C4-2B (cell line): ENCODE measurements at regions not wholly inside any gene's neighbourhood (a gene's known extent, or its start where the extent isn't known, plus 50 kb on each side); places are given as distances from the start of the nearest gene placed in this dataset.
"Not testable (repeated sequence)": the region's sequence is repeated elsewhere in the genome, so short reads cannot be mapped to it uniquely, and the experiment has no call there.

Source experiments
- H3K27ac ChIP-seq: fragments of 450-650 bp; 2 replicates; pipeline ENCODE4 v1.5.1; 2017
- CTCF ChIP-seq: fragments of 450-650 bp; conservative IDR thresholded peaks from 2 replicates; pipeline ENCODE4 v1.5.1; 2017; ENCODE audit warnings: mild to moderate bottlenecking
- ZFX ChIP-seq: fragments of 450-650 bp; IDR thresholded peaks from 2 replicates; pipeline ENCODE4 v1.6.1; 2017

- TF ChIP-seq ZFX (no peak), CTCF (no peak)
These were observed 76.8 kb upstream of the SOX13 start for GRCh38 chr1:203996126-203996525.

GRCh38 chr1:203998571-203998970 is 74.3 kb upstream of the SOX13 start:
- H3K27ac ChIP-seq: not testable (repeated sequence)

More at GRCh38 chr1:203996126-203996525, 76.8 kb upstream of the SOX13 start:
- no peak overlapping the region for H3K27ac ChIP-seq

GRCh38 chr1:203999618-204000017 is 73.3 kb upstream of the SOX13 start:
- no peak overlapping the region for H3K27ac ChIP-seq
- TF ChIP-seq ZFX: no peak
- TF ChIP-seq CTCF: no peak

GRCh38 chr1:204001166-204001901 is 71.6 kb upstream of the SOX13 start:
- TF ChIP-seq ZFX: no peak
- TF ChIP-seq CTCF: no peak
- no peak overlapping the region for H3K27ac ChIP-seq

GRCh38 chr1:204002614-204003013 is 70.3 kb upstream of the SOX13 start:
- no peak overlapping the region for H3K27ac ChIP-seq
- no peak for TF ChIP-seq ZFX
- TF ChIP-seq CTCF: no peak

GRCh38 chr1:204003536-204003935 is 69.4 kb upstream of the SOX13 start:
- TF ChIP-seq ZFX (no peak), CTCF (no peak)
- H3K27ac ChIP-seq: peak overlapping the region; percentile 29

GRCh38 chr1:204011426-204011825 is 61.5 kb upstream of the SOX13 start:
- no peak for TF ChIP-seq ZFX
- no peak for TF ChIP-seq CTCF
- H3K27ac ChIP-seq: no peak overlapping the region

GRCh38 chr1:204013052-204013451 is 59.9 kb upstream of the SOX13 start:
- H3K27ac ChIP-seq: no peak overlapping the region
- no peak for TF ChIP-seq ZFX
